ENCODE measurements at regions not wholly inside any gene's neighbourhood (a gene's known extent, or its start where the extent isn't known, plus 50 kb on each side); places are given as distances from the start of the nearest gene placed in this dataset.

- TF ChIP-seq REST (IDR thresholded peaks at IDR 0.05; ENCODE audit: borderline replicate concordance) (no peak), REST (CRISPR knock-in tag; IDR thresholded peaks at IDR 0.05; ENCODE audit: low read depth) (no peak), TARDBP (IDR thresholded peaks at IDR 0.05) (no peak), ETV5 (CRISPR knock-in tag; IDR thresholded peaks at IDR 0.05; ENCODE audit: low read depth) (no peak), ATF1 (CRISPR knock-in tag; IDR thresholded peaks at IDR 0.05) (no peak), ATF1 (tag; IDR thresholded peaks at IDR 0.05) (no peak), ZEB2 (IDR thresholded peaks at IDR 0.05) (no peak), KLF1 (tag; IDR thresholded peaks at IDR 0.05) (no peak)
Observed at GRCh38 chr3:83843716-83844115, 1115.1 kb upstream of the CADM2 start (continued).

All from K562 (cell line).